Uterus (tissue), 3 donors: ENCODE measurements at regions not wholly inside any gene's neighbourhood (a gene's known extent, or its start where the extent isn't known, plus 50 kb on each side); places are given as distances from the start of the nearest gene placed in this dataset.

Experiments used
- DNase-seq, 2 donors: peaks; one replicate each; pipeline ENCODE4 v3.0.0-alpha.2; 2019 to 2020
- H3K27ac ChIP-seq, 2 donors: fragments of 200-600 bp; sonication (generic); 1 replicate in 1 of 2; 2 replicates in 1 of 2; pipeline ENCODE4 v1.5.1; 2016 to 2018
- H3K27me3 ChIP-seq, 2 donors: fragments of 200-600 bp; sonication (generic); one replicate each; pipeline ENCODE4 v1.5.1; 2018 to 2019; ENCODE audit warnings: control low read depth in 1 of 2
- H3K36me3 ChIP-seq, 2 donors: fragments of 200-600 bp; sonication (generic); one replicate each; pipeline ENCODE4 v1.5.1; 2019; ENCODE audit warnings: control low read depth in 1 of 2
- H3K4me1 ChIP-seq, 2 donors: fragments of 200-600 bp; sonication (generic); one replicate each; pipeline ENCODE4 v1.5.1; 2018 to 2019; ENCODE audit warnings: control low read depth in 1 of 2
- H3K4me3 ChIP-seq, 2 donors: fragments of 200-600 bp; sonication (generic); 1 replicate in 1 of 2; 2 replicates in 1 of 2; pipeline ENCODE4 v1.5.1; 2018 to 2019; ENCODE audit warnings: mild to moderate bottlenecking in 1 of 2
- H3K9me3 ChIP-seq, 2 donors: fragments of 200-600 bp; sonication (generic); one replicate each; pipeline ENCODE4 v1.5.1; 2019; ENCODE audit warnings: control low read depth in 1 of 2
- CTCF ChIP-seq, 4 experiments: fragments of 200-600 bp in 2 of 4; fragments of 450-650 bp in 2 of 4; sonication (generic) in 2 of 4; IDR thresholded peaks; one replicate each; pipeline ENCODE4 v1.5.1; 2016 to 2019; ENCODE audit warnings: antibody characterized with exemption in 4 of 4, mild to moderate bottlenecking in 2 of 4, moderate library complexity in 1 of 4
- POLR2A ChIP-seq, 2 donors: fragments of 450-650 bp; IDR thresholded peaks; one replicate each; pipeline ENCODE4 v1.6.1; 2016; ENCODE audit warnings: antibody characterized with exemption in 2 of 2, mild to moderate bottlenecking in 1 of 2, moderate library complexity in 1 of 2
- intact Hi-C: fragments of 100-400 bp; cut with DNase I; formaldehyde crosslinking; loops from one replicate; pipeline ENCODE4 v1.15.1; 2023; ENCODE audit warnings: low total_unique reads
- donor health status: DM: yes; HTN: yes; CAD: no.

DNA sequence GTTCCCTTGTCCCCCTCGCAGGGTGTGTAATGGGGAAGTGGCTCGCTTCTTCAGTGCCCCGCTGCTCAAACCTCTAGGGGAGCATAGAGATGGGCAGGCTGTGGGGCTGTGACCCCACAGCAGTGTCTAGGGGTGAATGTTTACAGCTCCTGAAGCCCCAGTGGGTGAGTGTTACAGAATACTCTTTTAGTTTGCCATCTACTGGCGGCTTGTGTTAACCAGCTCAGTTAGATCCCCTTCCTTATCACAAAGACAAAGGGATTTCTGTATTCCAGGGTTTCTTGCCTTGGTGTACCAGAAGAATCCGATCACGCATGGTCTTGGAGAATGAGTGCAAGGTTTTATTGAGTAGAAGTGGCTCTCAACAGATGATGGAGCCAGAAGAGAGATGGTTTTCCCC is 108.1 kb upstream of the IQCM start:
- DNase-seq: no peak
- H3K36me3 ChIP-seq: no peaks in the 10 kb centered on the region
- no peak overlapping the region for H3K27ac ChIP-seq
- TF ChIP-seq CTCF (IDR thresholded peaks at IDR 0.05): no peak
- TF ChIP-seq POLR2A (IDR thresholded peaks at IDR 0.05): no peak
- intact Hi-C loops: no loop called here
- no peaks in the 10 kb centered on the region for H3K4me1 ChIP-seq
- H3K4me3 ChIP-seq: no peak overlapping the region
- H3K9me3 ChIP-seq: no peaks in the 10 kb centered on the region
- H3K27me3 ChIP-seq: no peaks in the 10 kb centered on the region

DNA sequence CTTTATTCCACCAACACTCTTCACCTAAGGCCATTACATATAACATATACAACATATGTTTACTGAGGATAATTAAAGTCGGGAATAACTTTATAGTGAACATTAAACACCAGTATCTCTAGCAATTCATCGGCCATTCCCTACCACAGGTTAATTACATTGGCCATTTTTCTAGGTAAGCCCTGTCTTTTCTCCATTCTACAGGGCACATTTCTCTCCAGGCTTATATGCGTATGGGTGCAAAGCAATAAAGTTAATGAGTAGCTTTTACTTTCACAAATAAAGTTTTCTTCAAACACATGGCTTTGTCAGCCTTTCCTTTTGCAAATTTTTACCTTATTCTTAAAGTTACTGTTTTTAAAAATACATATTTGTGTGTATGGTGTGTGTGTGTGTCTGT is 111.9 kb upstream of the IQCM start:
- no peak overlapping the region for H3K27ac ChIP-seq
- no peak overlapping the region for H3K4me3 ChIP-seq
- no peaks in the 10 kb centered on the region for H3K4me1 ChIP-seq
- DNase-seq: no peak
- TF ChIP-seq CTCF (IDR thresholded peaks at IDR 0.05): no peak
- TF ChIP-seq POLR2A (IDR thresholded peaks at IDR 0.05): no peak
- H3K27me3 ChIP-seq: no peaks in the 10 kb centered on the region
- no peaks in the 10 kb centered on the region for H3K36me3 ChIP-seq
- no peaks in the 10 kb centered on the region for H3K9me3 ChIP-seq
- intact Hi-C loops: no loop called here

DNA sequence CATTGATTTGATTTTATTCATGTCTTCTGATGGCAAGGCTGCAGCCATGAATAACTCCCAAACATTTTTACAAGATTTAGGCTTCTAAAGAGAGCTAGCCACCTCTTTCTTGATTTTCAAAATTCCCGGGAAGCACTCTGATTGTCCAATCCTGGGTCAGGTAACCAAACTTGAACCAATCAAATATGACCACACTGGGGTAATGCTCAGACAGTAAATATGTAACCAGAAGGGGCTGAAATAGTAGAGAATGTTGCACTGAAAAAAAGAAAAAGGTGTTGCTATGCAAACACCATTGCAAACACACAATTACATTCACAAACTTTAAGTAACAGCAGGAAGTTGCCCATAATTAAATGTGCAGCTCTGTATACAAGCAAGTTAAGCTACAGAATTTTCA is 112.9 kb upstream of the IQCM start:
- intact Hi-C loops: no loop called here
- no peaks in the 10 kb centered on the region for H3K4me1 ChIP-seq
- TF ChIP-seq CTCF (IDR thresholded peaks at IDR 0.05): no peak
- no peak overlapping the region for H3K27ac ChIP-seq
- H3K27me3 ChIP-seq: no peaks in the 10 kb centered on the region
- H3K9me3 ChIP-seq: no peaks in the 10 kb centered on the region
- no peak overlapping the region for H3K4me3 ChIP-seq
- H3K36me3 ChIP-seq: no peaks in the 10 kb centered on the region
- no peak for DNase-seq

DNA sequence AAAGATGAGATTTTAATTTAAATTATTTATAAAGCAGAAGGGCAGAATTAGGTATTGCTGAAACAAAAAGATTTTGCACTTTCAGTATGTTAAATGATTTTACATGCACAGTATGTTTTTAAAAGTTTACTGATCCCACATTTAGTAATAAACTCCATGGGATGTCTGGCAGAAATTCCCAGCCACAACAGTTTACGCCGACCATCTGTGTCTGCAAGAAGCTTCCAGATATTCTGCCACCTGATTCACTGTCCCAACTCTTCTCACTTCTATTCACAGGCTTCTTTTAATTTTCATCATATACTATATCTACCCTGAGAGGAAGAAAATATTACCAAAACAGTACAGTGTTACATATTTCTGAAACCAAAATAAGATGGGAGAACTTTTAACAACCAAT is 115.8 kb upstream of the IQCM start:
- Histone ChIP-seq H3K27me3 (no peaks in the 10 kb centered on the region), H3K27ac (no peak overlapping the region), H3K9me3 (no peaks in the 10 kb centered on the region), H3K4me3 (no peak overlapping the region), H3K36me3 (no peaks in the 10 kb centered on the region), H3K4me1 (no peaks in the 10 kb centered on the region)
- DNase-seq: no peak
- intact Hi-C loops: no loop called here
- TF ChIP-seq POLR2A (IDR thresholded peaks at IDR 0.05) (no peak), CTCF (IDR thresholded peaks at IDR 0.05) (no peak)

- Histone ChIP-seq H3K9me3 (no peaks in the 10 kb centered on the region), H3K4me1 (no peaks in the 10 kb centered on the region), H3K27ac (no peak overlapping the region), H3K4me3 (no peak overlapping the region), H3K27me3 (no peaks in the 10 kb centered on the region), H3K36me3 (no peaks in the 10 kb centered on the region)
- intact Hi-C loops: no loop called here
- DNase-seq: no peak
- TF ChIP-seq POLR2A (IDR thresholded peaks at IDR 0.05): no peak
- TF ChIP-seq CTCF (IDR thresholded peaks at IDR 0.05): no peak
Measured at GRCh38 chr4:149932188-149932587, 116.5 kb upstream of the IQCM start.
